ENCODE measurements at regions not wholly inside any gene's neighbourhood (a gene's known extent, or its start where the extent isn't known, plus 50 kb on each side); places are given as distances from the start of the nearest gene placed in this dataset.
"Not testable (repeated sequence)": the region's sequence is repeated elsewhere in the genome, so short reads cannot be mapped to it uniquely, and the experiment has no call there.

- not testable (repeated sequence) for H3K9me3 ChIP-seq (replicated peaks); H3K4me3 ChIP-seq
Measured at GRCh38 chr22:22296047-22296446, 51.5 kb downstream of the VPREB1 start.

GRCh38 chr22:22297159-22297793, 52.7 kb downstream of the VPREB1 start:
- H3K27ac ChIP-seq; H3K4me1 ChIP-seq; H3K9me3 ChIP-seq (replicated peaks); H3K27me3 ChIP-seq; H3K36me3 ChIP-seq: not testable (repeated sequence)
- DNase-seq = peak; percentile 44
- peak overlapping the region; percentile 99 for H3K4me3 ChIP-seq

More at GRCh38 chr22:22296047-22296446, 51.5 kb downstream of the VPREB1 start:
- H3K27me3 ChIP-seq, H3K27ac ChIP-seq, H3K36me3 ChIP-seq, DNase-seq, H3K4me1 ChIP-seq: not testable (repeated sequence)

GRCh38 chr22:22297794-22298653, 53.4 kb downstream of the VPREB1 start:
- Histone ChIP-seq H3K27ac (peak overlapping the region; percentile 49), H3K4me3 (peak overlapping the region; percentile 99)
- not testable (repeated sequence) for H3K4me1 ChIP-seq; H3K9me3 ChIP-seq (replicated peaks); H3K27me3 ChIP-seq; H3K36me3 ChIP-seq
- peak; percentile 60 to 76 for DNase-seq

GRCh38 chr22:22298654-22299009, 54.0 kb downstream of the VPREB1 start:
- not testable (repeated sequence) for H3K36me3 ChIP-seq; H3K27me3 ChIP-seq; H3K4me1 ChIP-seq; DNase-seq; H3K9me3 ChIP-seq (replicated peaks); H3K27ac ChIP-seq
- peak overlapping the region; percentile 99 for H3K4me3 ChIP-seq

- DNase-seq; H3K4me1 ChIP-seq; H3K9me3 ChIP-seq (replicated peaks); H3K4me3 ChIP-seq; H3K27me3 ChIP-seq; H3K36me3 ChIP-seq; H3K27ac ChIP-seq: not testable (repeated sequence)
Measured at GRCh38 chr22:22300511-22300910, 55.9 kb downstream of the VPREB1 start.

GRCh38 chr22:22300946-22301345, 56.4 kb downstream of the VPREB1 start:
- H3K27ac ChIP-seq; DNase-seq; H3K27me3 ChIP-seq; H3K4me3 ChIP-seq; H3K9me3 ChIP-seq (replicated peaks); H3K36me3 ChIP-seq; H3K4me1 ChIP-seq: not testable (repeated sequence)

GRCh38 chr22:22316589-22316988, 72.0 kb downstream of the VPREB1 start:
- Histone ChIP-seq H3K27ac (no peak overlapping the region), H3K36me3 (peaks cover 20% of the 10 kb centered on the region; the same call in 1 of the 2 replicates), H3K4me3 (no peak overlapping the region), H3K9me3 (replicated peaks) (no peaks in the 10 kb centered on the region), H3K27me3 (no peaks in the 10 kb centered on the region), H3K4me1 (no peaks in the 10 kb centered on the region)
- DNase-seq = no peak

GRCh38 chr22:22318723-22319465, 74.3 kb downstream of the VPREB1 start:
- Histone ChIP-seq H3K27me3 (no peaks in the 10 kb centered on the region), H3K36me3 (peaks cover 20% of the 10 kb centered on the region; the same call in 1 of the 2 replicates), H3K4me1 (no peaks in the 10 kb centered on the region), H3K4me3 (no peak overlapping the region), H3K9me3 (replicated peaks) (no peaks in the 10 kb centered on the region), H3K27ac (no peak overlapping the region)
- DNase-seq = no peak

- H3K4me1 ChIP-seq; H3K36me3 ChIP-seq; H3K27ac ChIP-seq; H3K27me3 ChIP-seq; H3K4me3 ChIP-seq; H3K9me3 ChIP-seq (replicated peaks): not testable (repeated sequence)
- DNase-seq = peak; percentile 69 to 90
Measured at GRCh38 chr22:22321743-22322611, 77.4 kb downstream of the VPREB1 start.

- no peaks in the 10 kb centered on the region for H3K27me3 ChIP-seq
- DNase-seq = no peak
- no peaks in the 10 kb centered on the region for H3K4me1 ChIP-seq
- no peaks in the 10 kb centered on the region for H3K9me3 ChIP-seq (replicated peaks)
- peaks cover 8% of the 10 kb centered on the region; the same call in 1 of the 2 replicates for H3K36me3 ChIP-seq
- H3K4me3 ChIP-seq = no peak overlapping the region
- no peak overlapping the region for H3K27ac ChIP-seq
Measured at GRCh38 chr22:22322792-22323191, 78.2 kb downstream of the VPREB1 start.

- no peak overlapping the region for H3K27ac ChIP-seq
- no peak for DNase-seq
- H3K4me1 ChIP-seq = no peaks in the 10 kb centered on the region
- no peaks in the 10 kb centered on the region for H3K36me3 ChIP-seq
- peaks cover 10% of the 10 kb centered on the region; the same call in 1 of the 2 replicates for H3K27me3 ChIP-seq
- H3K4me3 ChIP-seq = no peak overlapping the region
- H3K9me3 ChIP-seq (replicated peaks) = no peaks in the 10 kb centered on the region
Measured at GRCh38 chr22:22327723-22328122, 83.1 kb downstream of the VPREB1 start.

- H3K36me3 ChIP-seq = no peaks in the 10 kb centered on the region
- H3K4me1 ChIP-seq = no peaks in the 10 kb centered on the region
- H3K27me3 ChIP-seq = peaks cover 10% of the 10 kb centered on the region; the same call in 1 of the 2 replicates
- no peak overlapping the region for H3K27ac ChIP-seq
- H3K9me3 ChIP-seq (replicated peaks) = no peaks in the 10 kb centered on the region
- no peak overlapping the region for H3K4me3 ChIP-seq
- DNase-seq = no peak
Measured at GRCh38 chr22:22329792-22330191, 85.2 kb downstream of the VPREB1 start.

GRCh38 chr22:22335640-22336039, 91.1 kb downstream of the VPREB1 start:
- not testable (repeated sequence) for H3K9me3 ChIP-seq (replicated peaks); H3K27ac ChIP-seq; H3K4me1 ChIP-seq; H3K27me3 ChIP-seq; H3K36me3 ChIP-seq; H3K4me3 ChIP-seq; DNase-seq

GRCh38 chr22:22336333-22336732, 91.7 kb downstream of the VPREB1 start:
- not testable (repeated sequence) for H3K36me3 ChIP-seq; H3K27me3 ChIP-seq; H3K9me3 ChIP-seq (replicated peaks); H3K4me1 ChIP-seq; H3K27ac ChIP-seq; DNase-seq; H3K4me3 ChIP-seq

All from SJCRH30 (cell line).